Endothelial cell of umbilical vein (primary cell): ENCODE measurements at regions not wholly inside any gene's neighbourhood (a gene's known extent, or its start where the extent isn't known, plus 50 kb on each side); places are given as distances from the start of the nearest gene placed in this dataset.

Source experiments
- BruUV-seq: library from RNA; stranded (reverse); fragments of 400-500 nt; replicated peaks from 2 replicates; lab custom pipeline; 2021; lab: Mats Ljungman, UMichigan
- CTCF ChIA-PET: fragments of 300-600, 350-600 bp; sonication (Branson Sonifier 250); formaldehyde crosslinking; loops from one replicate; lab custom pipeline; 2021; ENCODE audit warnings: antibody characterized with exemption, inconsistent platforms; lab: Charles Lee
- POLR2A ChIA-PET: fragments of 300-600, 350-600 bp; sonication (Branson Sonifier 250); formaldehyde crosslinking; loops from one replicate; lab custom pipeline; 2021; ENCODE audit warnings: antibody characterized with exemption, inconsistent platforms; lab: Charles Lee
- DNase-seq: peaks from one replicate; pipeline ENCODE4 v3.0.0-alpha.2; 2011; ENCODE audit warnings: low read depth, low spot score
- FAIRE-seq: peaks from 2 replicates; lab custom pipeline; 2011; peaks lifted over from hg19 to GRCh38; lab: Jason Lieb, UNC
- H2AFZ ChIP-seq: 2 replicates; pipeline ENCODE4 v1.6.0; 2012; ENCODE audit warnings: low read depth, low read length, control low read depth, inconsistent platforms
- H3K27ac ChIP-seq: 2 replicates; pipeline ENCODE4 v1.5.1; 2011; ENCODE audit warnings: low read depth, mild to moderate bottlenecking, control low read depth, low read length, moderate library complexity; ENCODE audit not compliant: insufficient read depth
- H3K27me3 ChIP-seq, 2 experiments: 2 replicates each; pipeline versions ENCODE4 v1.6.0 to v1.6.1; 2011; ENCODE audit warnings: low read length in 2 of 2, mixed read lengths in 1 of 2; ENCODE audit not compliant: control insufficient read depth in 2 of 2, insufficient read depth in 2 of 2
- H3K36me3 ChIP-seq, 2 experiments: 2 replicates in 1 of 2; 3 replicates in 1 of 2; pipeline ENCODE4 v1.5.1; 2011; ENCODE audit warnings: low read length in 2 of 2, mild to moderate bottlenecking in 1 of 2, moderate library complexity in 1 of 2; ENCODE audit not compliant: control insufficient read depth in 2 of 2, insufficient read depth in 2 of 2; ENCODE audit errors: extremely low read depth in 1 of 2
- H3K4me1 ChIP-seq: 3 replicates; pipeline ENCODE4 v1.5.1; 2011; ENCODE audit warnings: mild to moderate bottlenecking, low read length; ENCODE audit not compliant: control insufficient read depth, insufficient read depth; ENCODE audit errors: extremely low read depth
- H3K4me2 ChIP-seq: 2 replicates; pipeline ENCODE4 v1.6.1; 2011; ENCODE audit warnings: low read length, control low read depth, mixed read lengths; ENCODE audit not compliant: insufficient read depth
- H3K4me3 ChIP-seq, 3 experiments: fragments of 200-600 bp in 1 of 3; sonication (generic), shearing (Covaris generic) in 1 of 3; replicated peaks in 1 of 3; 2 replicates each; pipeline ENCODE4 v1.5.1; 2011 to 2016; ENCODE audit warnings: control low read depth in 3 of 3, low read length in 3 of 3, mild to moderate bottlenecking in 2 of 3, inconsistent platforms in 1 of 3, low read depth in 1 of 3, moderate library complexity in 1 of 3; ENCODE audit not compliant: insufficient read depth in 1 of 3
- H3K79me2 ChIP-seq: 2 replicates; pipeline ENCODE4 v1.6.0; 2012; ENCODE audit warnings: low read length, inconsistent platforms; ENCODE audit not compliant: control insufficient read depth, insufficient read depth
- H3K9ac ChIP-seq: replicated peaks from 2 replicates; pipeline ENCODE3; 2011; ENCODE audit warnings: low read length, control low read depth; ENCODE audit not compliant: insufficient read depth; ENCODE audit errors: extremely low read depth
- H3K9me1 ChIP-seq: replicated peaks from 3 replicates; pipeline ENCODE4 v1.6.0; 2011; ENCODE audit warnings: mild to moderate bottlenecking, low read length; ENCODE audit not compliant: control insufficient read depth, insufficient read depth; ENCODE audit errors: extremely low read depth
- H3K9me3 ChIP-seq: replicated peaks from 2 replicates; pipeline ENCODE4 v1.5.1; 2012; ENCODE audit warnings: low read length, inconsistent platforms; ENCODE audit not compliant: control insufficient read depth, insufficient read depth
- H4K20me1 ChIP-seq: replicated peaks from 2 replicates; pipeline ENCODE3; 2011; ENCODE audit warnings: mild to moderate bottlenecking, low read length; ENCODE audit not compliant: control insufficient read depth, insufficient read depth; ENCODE audit errors: extremely low read depth
- CTCF ChIP-seq, 2 donors: IDR thresholded peaks; 1 replicate in 1 of 2; 2 replicates in 1 of 2; pipeline ENCODE4 v1.5.1; 2011; ENCODE audit warnings: low read length in 2 of 2, mild to moderate bottlenecking in 2 of 2, moderate library complexity in 2 of 2, control low read depth in 1 of 2, inconsistent platforms in 1 of 2, low read depth in 1 of 2; ENCODE audit not compliant: insufficient read depth in 1 of 2; ENCODE audit errors: extremely low read depth in 1 of 2
- EZH2 ChIP-seq: IDR thresholded peaks from 2 replicates; pipeline ENCODE4 v1.6.1; 2012; ENCODE audit warnings: borderline replicate concordance, low read depth, mild to moderate bottlenecking, moderate library complexity, low read length, inconsistent platforms; ENCODE audit not compliant: severe bottlenecking
- FOS ChIP-seq: IDR thresholded peaks from 2 replicates; pipeline ENCODE4 v1.6.1; 2011; ENCODE audit warnings: mild to moderate bottlenecking, low read length, moderate library complexity, borderline replicate concordance; ENCODE audit not compliant: insufficient read depth
- GATA2 ChIP-seq: IDR thresholded peaks from 2 replicates; pipeline ENCODE4 v1.7.0; 2011; ENCODE audit warnings: low read depth, mild to moderate bottlenecking, moderate library complexity, mixed read lengths, low read length; ENCODE audit not compliant: insufficient read length, insufficient read depth
- JUN ChIP-seq: IDR thresholded peaks from 2 replicates; pipeline ENCODE4 v1.6.1; 2011; ENCODE audit warnings: borderline replicate concordance, low read depth; ENCODE audit not compliant: insufficient read length, insufficient read depth
- MAX ChIP-seq: IDR thresholded peaks from 2 replicates; pipeline ENCODE4 v1.6.1; 2011; ENCODE audit not compliant: insufficient read depth, insufficient read length
- MYC ChIP-seq: IDR thresholded peaks from one replicate; pipeline ENCODE4 v1.6.1; 2011; ENCODE audit warnings: mild to moderate bottlenecking, low read depth, low read length
- POLR2A ChIP-seq: IDR thresholded peaks from 2 replicates; pipeline ENCODE4 v1.6.1; 2012; ENCODE audit warnings: low read depth, mild to moderate bottlenecking, control low read depth, low read length
- POLR2AphosphoS5 ChIP-seq: IDR thresholded peaks from 2 replicates; pipeline ENCODE4 v1.6.1; 2012; ENCODE audit warnings: low read depth, mild to moderate bottlenecking, control low read depth, low read length, moderate library complexity; ENCODE audit not compliant: insufficient read depth
- dilution Hi-C: fragments of 300-500 bp; cut with MboI; formaldehyde crosslinking; loops from one replicate; pipeline ENCODE4 v1.15.0; 2019; ENCODE audit warnings: low sequenced_read_pairs; ENCODE audit not compliant: extremely low pct_ligation_motif_present
- intact Hi-C: fragments of 100-400 bp; cut with micrococcal nuclease; formaldehyde crosslinking; loops from one replicate; pipeline ENCODE4 v1.10.0; 2022

GRCh38 chr11:35088676-35089075 is 50.3 kb upstream of the CD44 start:
- dilution Hi-C loops = no loop called here
- no peak for DNase-seq
- H3K4me1 ChIP-seq = peaks cover 12% of the 10 kb centered on the region
- H3K27me3 ChIP-seq = no peaks in the 10 kb centered on the region
- no peak overlapping the region for H3K4me3 ChIP-seq
- no peak overlapping the region for H3K9ac ChIP-seq
- POLR2A ChIA-PET = interaction anchor here (0.6 kb wide), 1 partner anchor 72 kb away, joined by 4 read pairs; no protein-coding TSS in a partner anchor
- CTCF ChIA-PET = interaction anchor here (1.5 kb wide), 1 partner anchor 53 kb away, joined by 7 read pairs; no protein-coding TSS in a partner anchor
- H3K27ac ChIP-seq = no peak overlapping the region
- no peaks in the 10 kb centered on the region for H4K20me1 ChIP-seq
- H3K9me3 ChIP-seq = no peaks in the 10 kb centered on the region
- no peak overlapping the region for H2AFZ ChIP-seq
- no peak for FAIRE-seq
- TF ChIP-seq MYC = no peak
- TF ChIP-seq POLR2AphosphoS5 = no peak
- no peak for TF ChIP-seq EZH2
- no peak for TF ChIP-seq JUN
- no peak for TF ChIP-seq FOS
- no peak for TF ChIP-seq MAX
- no peak for TF ChIP-seq GATA2
- TF ChIP-seq POLR2A = no peak
- no peak for TF ChIP-seq CTCF (IDR thresholded peaks at IDR 0.05; ENCODE audit: extremely low read depth in 1 of 2, insufficient read depth in 1 of 2, low read depth in 1 of 2, low read length in 2 of 2)
- intact Hi-C loops = loop anchor here (10.0 kb wide), 1 partner anchor 164 kb away; no protein-coding TSS in a partner anchor
- H3K4me2 ChIP-seq = no peak overlapping the region
- H3K9me1 ChIP-seq = no peaks in the 10 kb centered on the region
- no TSS peak for BruUV-seq
- H3K36me3 ChIP-seq = no peaks in the 10 kb centered on the region
- no peaks in the 10 kb centered on the region for H3K79me2 ChIP-seq
